ENCODE measurements at regions not wholly inside any gene's neighbourhood (a gene's known extent, or its start where the extent isn't known, plus 50 kb on each side); places are given as distances from the start of the nearest gene placed in this dataset.

DNA sequence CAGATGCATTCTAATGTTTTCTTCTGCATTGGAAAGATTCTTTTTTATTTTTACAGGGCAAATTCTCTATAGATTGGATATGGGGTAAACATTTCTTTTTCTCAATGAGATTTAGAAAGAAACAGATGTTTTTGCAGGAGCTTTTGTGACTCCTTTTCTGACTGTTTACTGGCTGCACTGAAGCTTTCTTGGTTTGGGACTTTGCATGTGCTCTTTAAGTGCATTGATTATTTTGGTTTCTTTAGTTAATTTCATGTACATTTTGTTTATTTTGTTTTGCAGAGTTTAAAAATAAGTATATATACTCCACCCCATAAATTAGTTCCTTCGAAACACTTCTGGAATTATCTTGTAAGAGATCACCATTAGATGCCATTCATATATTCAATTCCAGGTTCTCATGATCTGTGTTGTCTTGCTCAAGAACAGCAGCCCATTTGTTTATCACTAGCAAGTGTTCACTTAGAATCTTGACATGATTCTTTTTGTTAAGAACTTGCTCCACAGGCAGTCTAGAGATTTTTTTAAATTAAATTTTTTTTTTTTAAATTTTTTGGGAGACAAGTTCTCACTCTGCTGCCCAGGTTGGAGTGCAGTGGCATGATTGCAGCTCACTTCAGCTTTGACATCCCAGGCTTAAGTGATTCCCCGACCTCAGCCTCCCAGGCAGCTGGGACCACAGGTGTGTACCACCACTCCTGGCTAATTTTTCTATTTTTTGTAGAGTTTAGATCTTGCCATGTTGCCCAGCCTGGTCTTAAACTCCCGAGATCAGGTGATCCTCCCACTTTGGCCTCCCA is 233.7 kb downstream of the MYCN start:
- DNase-seq (ENCODE audit: low read depth) = no peak

DNA sequence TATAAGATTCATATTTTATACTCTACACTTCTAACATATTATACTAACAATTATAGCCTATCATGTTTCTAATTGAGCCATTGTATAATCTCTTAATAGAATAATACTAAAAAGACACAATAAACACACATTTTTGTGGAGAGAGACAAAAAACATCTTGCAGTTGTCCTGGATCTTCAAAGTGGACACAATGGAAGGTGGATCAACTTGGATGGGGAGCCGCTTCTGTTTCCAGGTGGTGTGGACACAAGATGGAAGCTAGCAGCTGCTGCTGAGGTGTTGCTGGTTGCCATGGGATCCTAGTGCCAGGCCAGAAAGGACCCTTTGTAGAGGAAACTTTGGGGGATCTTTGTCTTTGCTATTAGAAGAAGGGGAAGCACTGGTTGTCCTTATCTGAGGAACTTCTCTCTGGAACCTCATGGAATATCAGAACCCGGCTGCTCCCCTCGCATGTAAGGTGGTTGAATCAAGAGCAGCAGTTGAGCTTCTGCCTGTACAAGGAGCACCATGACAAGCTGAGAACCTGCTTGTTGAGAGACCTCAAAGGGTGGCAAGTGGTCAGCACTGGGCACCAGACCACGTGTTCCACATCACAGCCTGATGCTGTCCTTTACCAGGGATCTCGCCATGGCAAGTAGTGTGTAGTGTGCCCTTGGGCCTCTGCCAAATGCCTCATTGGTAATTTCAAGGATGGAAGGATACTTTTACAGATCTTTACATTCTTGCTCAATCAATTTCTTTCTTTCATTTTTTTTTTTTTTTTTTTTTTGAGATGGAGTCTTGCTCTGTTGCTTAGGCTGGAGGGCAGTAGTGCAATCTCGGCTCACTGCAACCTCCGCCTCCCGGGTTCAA is 232.2 kb downstream of the MYCN start:
- DNase-seq (ENCODE audit: low read depth) = no peak

DNA sequence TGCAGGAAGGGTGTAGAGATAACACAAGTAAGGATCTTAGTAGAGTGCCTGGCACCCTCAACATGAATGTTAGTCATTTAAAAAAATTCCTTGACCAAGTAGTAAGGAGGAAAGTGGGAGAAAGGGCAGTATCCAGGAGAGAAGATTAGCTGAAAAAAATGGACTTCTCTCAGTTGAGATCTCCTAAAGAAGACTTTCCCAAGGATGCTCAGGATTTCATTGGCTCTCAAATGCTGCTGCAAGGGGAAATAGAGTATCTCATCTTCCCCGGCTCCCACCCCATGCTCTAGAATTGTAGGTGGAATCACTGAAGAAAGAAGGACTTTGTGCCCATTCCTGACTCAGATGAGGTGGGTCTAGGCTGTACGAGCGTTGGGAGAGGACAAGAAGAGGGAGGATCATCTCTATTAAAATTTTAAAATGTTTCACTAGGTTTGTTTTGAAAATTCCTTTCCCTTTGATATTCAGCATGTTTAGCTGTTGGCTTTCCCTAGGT is 231.1 kb downstream of the MYCN start:
- no peak for DNase-seq (ENCODE audit: low read depth)

DNA sequence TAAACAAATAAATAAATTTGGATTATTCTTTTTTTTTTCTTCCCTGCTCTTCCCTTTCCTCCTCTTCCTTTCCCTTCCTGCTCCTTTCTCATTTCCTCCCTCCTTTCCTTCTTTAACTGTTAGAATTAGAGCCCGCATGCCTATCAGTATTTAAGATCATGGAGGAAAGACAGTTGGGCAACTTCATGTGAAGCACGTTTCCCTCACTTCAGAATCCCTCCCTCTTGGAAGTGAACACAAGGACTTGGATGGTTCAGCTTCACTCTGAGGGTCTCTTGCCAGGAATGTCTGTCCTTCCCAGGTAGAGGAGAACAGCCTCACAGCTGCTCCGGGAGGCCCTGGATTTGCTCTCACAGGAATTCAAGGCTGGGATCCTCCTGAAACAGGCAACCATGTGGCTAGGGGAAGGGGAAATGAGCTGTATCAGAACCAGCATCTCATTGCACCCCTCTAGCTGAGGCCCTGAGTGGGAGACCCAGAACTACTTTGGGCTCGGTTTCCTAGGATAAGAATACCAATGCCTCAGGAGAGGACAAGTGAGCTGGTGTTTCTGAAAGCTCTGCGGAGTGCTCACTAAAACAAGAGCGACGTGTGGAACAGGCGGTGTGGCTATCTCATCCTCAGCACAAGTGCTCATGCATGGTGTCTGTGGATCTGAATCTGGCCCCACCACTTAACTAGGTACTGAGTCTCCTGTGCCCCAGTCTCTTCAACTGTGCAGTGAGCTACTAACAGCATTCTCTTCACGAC is 230.5 kb downstream of the MYCN start:
- no peak for DNase-seq (ENCODE audit: low read depth)

DNA sequence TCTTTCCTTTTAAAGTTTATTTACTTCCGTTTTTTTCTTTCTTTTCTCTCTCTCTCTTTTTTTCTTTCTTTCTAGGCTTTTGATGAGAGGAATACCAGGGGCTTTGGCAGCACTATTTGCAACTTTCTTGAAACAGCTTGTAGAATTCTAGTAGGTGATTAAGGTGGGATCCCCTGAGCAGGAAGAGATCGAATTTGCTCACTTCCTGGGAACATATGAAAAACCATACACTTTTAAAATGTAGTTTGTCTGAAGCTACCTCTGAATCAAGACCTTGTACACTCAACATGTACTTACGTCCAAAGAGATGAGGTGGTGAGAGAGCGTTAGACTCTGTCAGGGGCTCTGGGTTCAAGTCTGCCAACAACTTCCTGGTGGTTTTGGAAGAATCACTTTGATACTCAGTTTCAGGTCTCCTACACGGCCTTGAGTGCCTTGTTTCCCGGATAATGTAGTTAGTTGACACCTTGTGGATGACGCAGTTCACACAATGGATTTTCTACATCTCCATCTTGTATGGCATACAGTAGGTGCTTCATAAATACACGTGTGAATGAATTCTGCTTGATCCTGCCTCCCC is 229.1 kb downstream of the MYCN start:
- no peak for DNase-seq (ENCODE audit: low read depth)

DNA sequence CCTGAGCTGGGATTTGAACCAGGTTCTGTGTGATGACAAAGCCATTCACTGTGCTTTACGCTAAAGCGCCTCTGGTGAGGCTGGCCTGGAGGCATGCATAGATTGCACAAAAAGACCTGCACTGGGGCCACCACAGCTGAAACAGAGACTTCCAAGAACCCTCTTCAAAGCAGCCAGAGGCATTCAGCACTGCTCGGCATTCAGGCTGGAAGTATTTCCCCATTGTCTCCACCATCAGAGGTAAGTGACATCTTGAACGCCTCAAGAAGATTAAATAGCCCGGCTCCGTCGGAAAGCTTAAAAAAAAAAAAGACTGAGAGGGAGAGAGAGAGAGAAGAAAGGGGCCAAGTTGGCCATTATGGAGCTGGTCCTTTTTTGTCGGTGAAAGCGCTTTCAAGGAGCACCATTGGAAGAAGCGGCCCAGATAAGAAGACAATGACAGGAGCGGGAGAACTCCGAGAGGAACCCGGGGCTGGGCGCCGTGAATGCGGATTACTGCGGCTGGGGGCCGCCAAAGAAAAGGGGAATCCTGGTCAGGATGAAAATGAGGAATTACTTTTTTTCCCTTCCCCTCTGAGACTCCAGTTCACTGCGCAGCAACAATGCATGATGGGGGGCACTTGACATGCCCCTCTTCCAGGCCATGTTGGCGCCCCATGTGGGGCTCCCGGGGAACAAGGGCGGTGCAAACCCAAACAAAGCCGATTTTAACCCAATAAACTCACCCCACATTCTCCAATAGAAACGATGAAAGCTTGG is 228.3 kb downstream of the MYCN start:
- no peak for DNase-seq (ENCODE audit: low read depth)

DNA sequence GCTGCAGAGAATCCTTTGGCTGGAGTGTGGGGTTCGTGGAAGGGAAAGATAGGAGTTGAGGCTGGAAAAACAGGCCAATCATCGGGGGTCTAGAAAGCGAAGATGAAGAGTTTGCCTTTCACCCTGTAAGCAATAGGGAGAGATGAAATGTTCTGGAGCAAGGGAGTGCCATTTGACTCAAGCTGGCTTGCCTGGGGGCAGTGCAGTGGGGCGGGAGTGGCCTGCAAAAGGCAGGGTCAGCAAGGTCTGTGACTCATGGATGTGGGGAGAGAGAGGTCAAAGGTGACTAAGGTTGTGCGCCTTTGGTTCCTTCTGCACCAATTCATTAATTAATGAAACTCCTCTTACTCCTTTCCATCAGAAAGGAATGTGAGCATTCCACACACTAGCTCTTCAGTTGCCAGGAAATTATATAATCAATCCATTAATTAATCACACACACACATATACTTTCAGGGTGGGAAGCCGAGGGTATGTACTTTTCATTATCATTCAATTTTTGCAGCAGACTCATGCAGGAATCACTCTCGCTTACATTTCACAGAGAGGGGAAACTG is 227.6 kb downstream of the MYCN start:
- no peak for DNase-seq (ENCODE audit: low read depth)

DNA sequence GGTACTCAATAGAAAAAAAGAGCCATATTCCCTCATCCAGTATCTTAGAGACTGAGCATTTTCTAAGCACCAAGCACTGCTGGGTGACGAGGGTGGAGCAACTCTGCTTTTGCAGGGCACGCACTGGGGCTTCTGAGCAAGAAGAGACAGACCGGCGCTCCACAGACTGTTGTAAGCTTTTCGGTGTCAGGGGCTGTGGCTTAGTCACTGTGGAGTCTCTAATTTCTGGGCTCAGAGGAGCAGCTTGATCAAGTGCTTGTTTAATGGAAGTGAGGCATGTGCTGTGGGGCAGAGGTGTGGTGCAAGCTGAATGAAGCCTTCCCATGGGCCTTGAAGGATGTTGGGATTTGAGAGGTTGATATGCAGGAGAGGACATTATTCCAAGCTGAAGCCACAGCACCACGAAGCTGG is 227.1 kb downstream of the MYCN start:
- DNase-seq (ENCODE audit: low read depth) = no peak

DNA sequence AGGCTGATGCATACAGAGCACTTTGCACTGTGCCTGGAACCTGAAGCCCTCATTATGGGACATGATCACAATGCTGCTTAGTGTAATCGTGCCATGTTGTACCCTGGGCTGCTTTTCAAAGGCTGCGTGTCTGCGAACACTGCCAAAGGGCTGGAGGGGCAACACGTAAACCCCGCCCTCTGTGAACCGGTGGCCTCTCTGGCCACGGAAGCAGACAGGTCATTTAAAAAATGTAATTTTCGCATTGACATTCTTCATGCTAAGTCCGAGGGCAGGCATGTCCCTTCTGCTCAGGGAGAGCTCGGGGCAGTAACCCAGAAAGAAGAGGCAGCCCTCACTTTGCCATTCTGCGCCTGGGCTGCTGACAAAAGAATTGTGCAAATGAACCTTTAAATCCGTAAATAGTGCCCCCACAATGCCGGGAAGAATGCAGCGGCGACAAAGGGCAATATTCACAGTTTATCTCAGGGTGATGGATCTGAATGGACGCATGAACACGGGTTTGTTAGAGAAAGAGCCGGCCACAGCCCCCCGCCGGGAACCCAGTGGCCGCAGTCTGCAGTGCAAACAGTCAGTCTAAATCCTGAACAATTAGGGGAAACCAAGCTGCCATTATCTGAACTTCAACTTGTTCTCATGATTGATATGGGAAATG is 226.1 kb downstream of the MYCN start:
- DNase-seq (ENCODE audit: low read depth) = no peak

DNA sequence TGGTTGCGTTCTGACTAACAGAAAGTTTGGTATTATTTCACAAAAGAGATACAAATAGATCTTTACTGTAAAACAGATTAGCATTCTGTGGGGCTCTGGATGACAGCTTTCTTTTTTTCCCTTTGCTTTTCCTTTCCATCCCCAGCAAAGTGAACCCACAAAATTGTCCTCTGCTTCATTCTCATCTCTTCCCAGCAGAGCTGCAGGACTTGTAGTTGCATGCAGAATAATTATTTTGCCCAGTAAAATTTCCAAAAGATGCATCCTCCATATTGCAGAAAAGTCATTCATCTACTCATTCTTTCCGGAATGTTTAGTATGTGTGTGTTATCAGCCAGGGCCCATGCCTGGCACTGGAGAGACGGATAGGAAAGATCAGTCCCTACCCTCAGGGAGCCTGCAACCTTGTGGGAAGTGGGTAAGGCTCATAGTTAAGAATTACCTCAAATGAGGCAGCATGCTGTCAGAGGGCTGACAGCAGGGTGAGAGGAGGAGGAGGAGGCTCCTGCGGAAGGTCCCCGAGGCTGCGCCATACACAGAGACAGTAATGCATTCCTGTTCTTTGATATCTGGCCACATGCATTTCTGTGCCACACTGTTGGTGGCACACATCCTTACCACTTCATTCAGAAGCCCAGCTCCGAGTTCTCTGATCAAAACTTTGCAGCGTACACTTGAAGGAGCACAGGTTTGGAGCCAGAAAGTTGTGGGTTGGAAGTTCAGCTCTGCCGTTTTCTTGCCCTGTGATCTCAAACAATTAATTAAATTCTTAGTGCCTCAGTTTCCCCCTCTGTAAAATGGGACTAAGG is 225.4 kb downstream of the MYCN start:
- no peak for DNase-seq (ENCODE audit: low read depth)

DNA sequence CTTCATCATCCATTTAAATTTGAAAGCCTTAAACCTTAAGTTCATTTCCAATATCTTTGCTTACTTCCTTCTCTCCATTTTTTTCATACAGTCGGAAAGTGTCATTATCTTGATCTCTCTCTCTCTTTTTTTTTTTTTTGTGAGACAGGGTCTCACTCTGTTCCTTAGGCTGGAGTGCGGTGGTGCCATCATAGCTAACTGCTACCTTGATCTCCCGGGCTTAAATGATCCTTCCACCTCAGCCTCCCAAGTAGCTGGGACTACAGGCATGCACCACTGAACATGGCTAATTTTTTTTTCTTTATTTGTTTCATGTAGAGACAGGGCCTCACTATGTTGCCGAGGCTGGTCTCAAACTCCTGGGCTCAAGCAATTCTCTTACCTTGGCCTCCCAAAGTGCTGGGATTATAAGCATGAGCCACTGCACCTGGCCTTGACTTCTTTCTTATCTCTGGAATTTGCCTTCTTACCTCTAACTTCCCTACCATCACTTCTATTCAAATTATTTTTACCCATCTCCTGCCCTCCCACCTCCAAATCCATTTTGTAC is 222.2 kb downstream of the MYCN start:
- DNase-seq (ENCODE audit: low read depth) = no peak

DNA sequence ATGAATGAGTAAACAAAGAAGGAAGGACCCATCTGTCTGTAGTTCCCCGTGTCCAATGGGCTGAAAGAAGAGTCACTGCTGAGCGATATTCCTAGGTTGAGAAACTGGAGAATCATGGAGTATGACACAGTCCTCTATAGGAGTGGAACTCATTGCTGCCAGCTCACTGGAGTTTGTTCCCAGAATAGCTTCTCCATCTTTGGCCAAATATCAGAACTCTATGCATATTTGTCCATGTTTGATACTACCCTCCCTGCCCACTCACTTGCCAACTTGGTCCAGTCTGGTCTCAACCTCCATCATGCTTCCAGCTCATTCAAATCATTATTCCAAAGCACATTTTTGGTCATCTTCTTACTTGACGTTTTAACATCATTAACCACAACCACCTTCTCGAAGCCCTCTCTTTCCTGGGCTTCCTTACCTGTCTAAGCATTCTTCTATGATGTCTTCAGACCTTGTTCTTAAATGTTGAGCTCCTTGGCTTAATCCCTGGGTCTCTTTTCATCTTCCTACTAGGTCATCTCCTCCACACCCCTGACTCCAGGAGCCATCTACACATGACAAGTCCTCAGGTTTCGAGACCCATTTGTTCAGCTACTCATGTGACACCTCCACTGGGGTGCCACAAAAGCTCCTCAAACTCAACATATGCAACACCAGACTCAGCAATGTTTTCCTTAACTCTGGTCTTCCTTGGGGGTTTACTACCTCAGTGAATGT is 221.6 kb downstream of the MYCN start:
- DNase-seq (ENCODE audit: low read depth) = no peak

DNA sequence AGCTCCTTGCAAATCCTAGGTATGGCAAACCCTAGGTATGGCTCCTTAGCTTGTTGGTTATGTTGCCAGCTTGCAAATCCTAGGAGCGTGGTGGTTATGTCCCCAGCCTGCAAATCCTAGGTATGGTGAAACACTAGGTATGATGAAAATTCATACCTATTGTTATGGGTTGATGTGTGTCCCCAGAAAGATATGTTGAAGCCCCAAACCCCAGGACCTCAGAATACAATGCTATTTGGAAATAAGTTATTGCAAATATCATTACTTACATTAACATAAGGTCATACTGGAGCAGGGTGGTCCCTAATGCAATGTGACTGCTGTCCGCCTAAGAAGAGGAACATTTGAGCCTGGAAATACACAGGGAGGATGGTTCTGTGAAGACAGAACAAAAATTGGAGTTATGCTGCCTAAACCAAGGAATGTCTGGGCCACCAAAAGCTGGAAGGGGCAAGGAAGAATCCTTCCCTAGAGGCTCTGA is 220.8 kb downstream of the MYCN start:
- no peak for DNase-seq (ENCODE audit: low read depth)

DNA sequence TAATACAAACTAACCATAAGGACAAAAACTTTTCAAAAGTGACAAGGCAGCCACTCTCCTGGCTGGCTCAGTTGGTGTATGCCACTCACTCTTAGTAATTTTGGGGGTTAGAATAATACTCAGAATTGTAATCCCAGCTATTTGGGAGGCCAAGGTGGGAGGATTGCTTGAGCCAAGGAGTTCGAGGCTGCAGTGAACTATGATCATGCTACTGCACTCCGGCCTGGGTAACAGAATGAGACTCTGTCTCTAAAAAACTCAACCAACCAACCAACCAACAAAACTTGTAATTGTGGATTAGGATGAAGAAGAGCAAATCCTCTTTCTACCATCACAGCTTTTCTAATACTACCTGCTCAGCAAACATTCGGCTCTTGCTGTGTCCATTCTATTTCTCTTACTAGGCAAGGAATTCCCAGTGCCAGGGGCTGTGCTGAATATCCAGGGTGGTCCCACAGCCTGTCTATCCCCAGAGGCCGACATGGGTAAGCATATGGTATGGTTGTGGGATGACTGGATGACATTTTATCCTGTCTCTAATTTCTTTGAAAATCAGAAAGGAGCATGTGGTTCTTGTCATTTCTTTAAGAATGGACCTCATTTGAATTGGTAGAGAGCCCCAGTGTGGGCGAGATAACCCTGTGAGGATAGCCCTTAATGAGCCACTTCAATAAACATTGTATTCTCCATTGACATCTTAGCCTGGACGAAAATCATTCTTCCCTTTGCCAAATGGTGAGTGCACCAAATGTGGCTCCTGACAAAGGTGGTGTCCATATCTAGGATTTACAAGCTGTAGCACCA is 220.1 kb downstream of the MYCN start:
- no peak for DNase-seq (ENCODE audit: low read depth)

DNA sequence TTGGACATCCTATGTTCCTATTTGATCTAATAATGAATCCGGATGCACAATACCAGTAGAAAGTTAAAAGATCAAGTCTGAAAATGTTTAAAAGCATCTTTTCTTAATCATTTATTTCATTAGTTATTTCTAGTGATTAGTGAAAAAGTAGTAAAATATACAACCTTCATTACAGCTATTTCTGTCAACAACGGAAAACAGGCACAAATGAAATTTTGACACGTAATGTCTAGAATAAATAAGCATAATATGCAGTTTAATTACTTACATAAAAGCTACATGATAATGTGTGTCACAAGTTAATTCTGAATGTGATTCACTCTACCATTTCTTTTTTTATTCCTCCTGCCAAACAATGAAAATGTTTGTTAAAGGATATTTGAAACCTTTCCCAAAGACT is 216.1 kb downstream of the MYCN start:
- no peak for DNase-seq (ENCODE audit: low read depth)

DNA sequence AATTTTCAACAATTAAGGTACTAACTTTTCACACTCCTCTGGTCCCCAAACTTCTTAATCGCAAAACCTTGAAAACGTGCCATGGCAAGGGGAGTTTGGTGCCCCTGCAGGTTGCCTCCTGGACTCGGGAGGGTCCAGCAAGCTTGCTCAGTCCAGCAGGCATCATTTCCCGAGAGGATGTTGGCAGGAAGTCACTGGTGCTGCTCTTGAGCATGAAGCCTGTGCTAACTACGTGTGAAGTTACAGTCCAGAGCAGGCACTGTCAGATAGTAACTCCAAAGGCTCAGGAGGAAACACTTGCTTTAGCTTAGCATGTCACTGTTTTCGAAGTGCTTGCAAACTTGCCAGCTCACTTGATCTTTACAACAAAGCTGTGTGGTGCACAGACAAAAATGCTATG is 215.4 kb downstream of the MYCN start:
- no peak for DNase-seq (ENCODE audit: low read depth)

DNA sequence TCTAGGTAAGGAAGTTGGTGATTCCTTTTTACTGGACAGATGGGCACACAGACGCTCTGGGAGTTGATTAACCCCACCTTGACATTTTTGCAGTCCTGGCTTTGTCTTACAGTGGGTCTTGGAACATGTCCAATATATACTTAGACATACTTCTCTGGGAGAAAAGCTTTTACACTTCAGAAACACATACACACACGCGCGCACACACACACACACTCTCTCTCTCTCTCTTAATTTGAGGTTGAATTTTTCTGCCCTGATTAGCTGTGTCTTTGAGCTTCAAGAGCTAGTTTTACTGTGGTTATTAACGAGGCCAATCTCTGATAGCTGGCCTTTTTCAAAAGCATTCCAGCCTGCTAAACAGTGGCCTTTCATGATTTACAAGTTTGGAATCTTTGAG is 215.0 kb downstream of the MYCN start:
- DNase-seq (ENCODE audit: low read depth) = no peak

Data from fibroblast of gingiva (primary cell).